Left lung (tissue), 4 donors: ENCODE measurements at regions not wholly inside any gene's neighbourhood (a gene's known extent, or its start where the extent isn't known, plus 50 kb on each side); places are given as distances from the start of the nearest gene placed in this dataset.

Source experiments
- ATAC-seq: fragments of 200-7000 bp; cut with Tn5 transposase; one replicate; pipeline ENCODE4 v1.9.1; 2020; ENCODE audit warnings: moderate library complexity
- DNase-seq, 4 donors: peaks; one replicate each; pipeline ENCODE4 v3.0.0-alpha.2; 2013 to 2020
- H3K27ac ChIP-seq, 2 donors: fragments of 200-600 bp; sonication (generic) in 1 of 2; one replicate each; pipeline versions ENCODE4 v1.5.0 to v1.8.0; 2020 to 2021
- H3K27me3 ChIP-seq, 2 donors: fragments of 200-600 bp; sonication (generic) in 1 of 2; one replicate each; pipeline versions ENCODE4 v1.5.0 to v1.8.0; 2020 to 2021
- H3K36me3 ChIP-seq, 2 donors: fragments of 200-600 bp; sonication (generic) in 1 of 2; one replicate each; pipeline versions ENCODE4 v1.5.0 to v1.8.0; 2020 to 2021
- H3K4me1 ChIP-seq, 2 donors: fragments of 200-600 bp; one replicate each; pipeline ENCODE4 v1.8.0; 2021
- H3K4me3 ChIP-seq, 2 donors: fragments of 200-600 bp; sonication (generic) in 1 of 2; one replicate each; pipeline versions ENCODE4 v1.5.0 to v1.8.0; 2020 to 2021; ENCODE audit warnings: mild to moderate bottlenecking in 1 of 2
- H3K9me3 ChIP-seq, 2 donors: fragments of 200-600 bp; sonication (generic) in 1 of 2; one replicate each; pipeline versions ENCODE4 v1.5.0 to v1.8.0; 2020 to 2021
- CTCF ChIP-seq, 2 donors: fragments of 200-600 bp; sonication (generic) in 1 of 2; IDR thresholded peaks; one replicate each; pipeline versions ENCODE4 v1.5.0 to v1.8.0; 2021; ENCODE audit warnings: antibody characterized with exemption in 2 of 2
- intact Hi-C, 2 donors: fragments of 100-400 bp; cut with DNase I; formaldehyde crosslinking; loops; one replicate each; pipeline versions ENCODE4 v1.11.2 to v1.14.2; 2022
- donor health status: DM: no; HTN: yes; CAD: no.
- donor health status: DM: no; HTN: no; CAD: no.

DNA sequence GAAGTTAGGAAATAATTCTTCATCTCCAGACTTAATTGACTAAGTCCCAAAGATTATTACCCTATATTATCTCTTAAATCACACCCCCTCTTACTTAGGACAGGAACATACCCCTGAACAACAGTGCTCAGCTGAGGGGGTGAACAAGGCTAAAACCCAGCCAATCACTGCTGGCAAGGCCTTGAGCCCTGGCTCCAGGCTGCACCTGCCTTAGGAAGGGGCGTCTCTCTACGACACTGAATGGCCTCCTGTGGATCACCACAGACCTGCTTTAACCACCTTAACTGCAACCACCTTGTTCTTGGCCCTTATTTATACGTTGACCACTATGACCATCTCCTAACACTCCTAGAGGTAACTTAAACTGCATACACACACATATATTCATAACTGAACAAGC, 267.4 kb upstream of the THBS1 start:
- TF ChIP-seq CTCF (IDR thresholded peaks at IDR 0.05), result no peak
- no peak overlapping the region for H3K27ac ChIP-seq
- no peaks in the 10 kb centered on the region for H3K9me3 ChIP-seq
- ATAC-seq, result no peak
- no peak for DNase-seq
- intact Hi-C loops, result no loop called here
- no peaks in the 10 kb centered on the region for H3K36me3 ChIP-seq
- peaks cover 0 to 3% of the 10 kb centered on the region in 2 donors for H3K4me1 ChIP-seq
- H3K27me3 ChIP-seq, result no peaks in the 10 kb centered on the region
- H3K4me3 ChIP-seq, result no peak overlapping the region

DNA sequence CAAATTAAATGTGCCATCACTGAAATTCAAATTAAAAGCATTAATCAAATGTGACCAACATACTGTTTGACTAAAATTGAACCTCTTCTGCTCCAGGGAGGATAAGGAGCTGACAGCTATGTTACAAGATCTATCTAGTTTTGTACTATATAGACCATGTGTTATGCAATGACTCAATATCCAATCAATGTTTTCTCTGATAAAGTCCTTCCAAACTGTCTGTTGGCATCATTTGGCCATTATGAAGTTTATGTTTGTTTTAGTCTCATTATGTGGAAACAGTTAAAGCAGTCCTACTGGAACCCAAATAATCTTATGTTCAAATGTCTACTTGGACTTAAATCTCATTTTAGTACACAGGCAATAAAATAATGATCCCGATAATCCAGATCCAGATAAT, 267.0 kb upstream of the THBS1 start:
- H3K27me3 ChIP-seq, result no peaks in the 10 kb centered on the region
- no peaks in the 10 kb centered on the region for H3K9me3 ChIP-seq
- ATAC-seq (no peak), DNase-seq (no peak)
- intact Hi-C loops, result no loop called here
- H3K36me3 ChIP-seq, result no peaks in the 10 kb centered on the region
- no peak overlapping the region for H3K4me3 ChIP-seq
- no peak for TF ChIP-seq CTCF (IDR thresholded peaks at IDR 0.05)
- H3K27ac ChIP-seq, result no peak overlapping the region
- H3K4me1 ChIP-seq, result peaks cover 0 to 3% of the 10 kb centered on the region in 2 donors

DNA sequence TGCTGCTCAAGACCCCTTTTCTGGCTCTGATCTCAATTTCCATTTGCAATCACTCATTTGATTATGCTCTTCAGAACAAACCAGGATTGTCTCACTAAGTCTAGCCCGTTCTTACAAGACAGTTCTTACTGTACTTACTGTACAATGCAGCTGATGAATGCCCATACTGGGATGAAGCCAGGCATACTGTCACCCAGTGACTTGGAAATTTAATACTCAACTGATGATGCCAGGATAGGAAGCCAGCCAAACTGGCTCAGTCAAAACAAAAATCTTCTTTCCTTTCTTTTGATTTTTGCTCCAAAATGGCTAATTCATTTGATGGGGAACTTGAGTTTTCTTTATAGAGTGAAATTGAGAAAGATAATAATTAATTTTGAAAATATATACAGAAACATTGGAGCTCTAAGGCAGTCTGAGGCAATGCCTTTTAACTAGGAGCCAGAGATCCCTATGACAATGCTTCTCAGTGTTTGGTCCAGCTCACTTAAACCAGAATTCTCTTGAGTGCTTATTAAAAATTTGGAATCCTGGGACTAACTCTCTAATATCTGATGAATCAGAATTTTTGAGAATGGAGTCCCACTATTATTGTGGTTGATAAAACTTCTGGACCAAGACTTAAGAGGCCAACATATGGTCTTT, 265.6 kb upstream of the THBS1 start:
- DNase-seq, result no peak
- peaks cover 0 to 3% of the 10 kb centered on the region in 2 donors for H3K4me1 ChIP-seq
- peaks cover 0 to 5% of the 10 kb centered on the region in 2 donors for H3K9me3 ChIP-seq
- ATAC-seq, result no peak
- no peak for TF ChIP-seq CTCF (IDR thresholded peaks at IDR 0.05)
- H3K27me3 ChIP-seq, result no peaks in the 10 kb centered on the region
- no peak overlapping the region for H3K4me3 ChIP-seq
- no peak overlapping the region for H3K27ac ChIP-seq
- H3K36me3 ChIP-seq, result no peaks in the 10 kb centered on the region
- intact Hi-C loops, result no loop called here

- ATAC-seq (no peak), DNase-seq (no peak)
- H3K4me1 ChIP-seq, result peaks cover 0 to 3% of the 10 kb centered on the region in 2 donors
- peaks cover 0 to 16% of the 10 kb centered on the region in 2 donors for H3K9me3 ChIP-seq
- H3K4me3 ChIP-seq, result no peak overlapping the region
- no peaks in the 10 kb centered on the region for H3K27me3 ChIP-seq
- TF ChIP-seq CTCF (IDR thresholded peaks at IDR 0.05), result no peak
- peak overlapping the region in 1 of 2 donors; percentile 20 for H3K27ac ChIP-seq
- no peaks in the 10 kb centered on the region for H3K36me3 ChIP-seq
- intact Hi-C loops, result no loop called here
Measured at GRCh38 chr15:39317225-39317624, 263.7 kb upstream of the THBS1 start.

DNA sequence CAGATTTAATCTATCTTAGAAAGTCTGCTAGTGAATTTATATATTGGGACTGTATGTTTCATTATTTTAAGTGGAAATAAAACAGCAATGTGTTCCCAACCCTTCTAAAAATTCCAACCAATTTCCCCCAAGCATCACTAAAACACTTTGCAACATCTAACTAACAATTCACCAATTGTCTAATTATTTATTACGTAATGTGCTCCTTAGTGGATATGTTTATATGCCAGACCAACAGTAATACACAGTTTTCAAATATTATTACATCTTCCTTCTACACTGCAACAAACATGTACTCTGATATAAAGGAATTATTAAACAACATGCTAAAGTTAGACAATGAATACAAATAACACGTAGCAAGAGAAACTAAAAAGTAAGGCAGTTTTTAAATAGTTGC, 262.6 kb upstream of the THBS1 start:
- DNase-seq, result no peak
- Histone ChIP-seq H3K27ac (no peak overlapping the region), H3K4me1 (no peaks in the 10 kb centered on the region), H3K27me3 (no peaks in the 10 kb centered on the region), H3K36me3 (no peaks in the 10 kb centered on the region), H3K4me3 (no peak overlapping the region), H3K9me3 (peaks cover 0 to 16% of the 10 kb centered on the region in 2 donors)
- no peak for TF ChIP-seq CTCF (IDR thresholded peaks at IDR 0.05)
- intact Hi-C loops, result no loop called here
- ATAC-seq, result no peak
